ENCODE measurements at regions not wholly inside any gene's neighbourhood (a gene's known extent, or its start where the extent isn't known, plus 50 kb on each side); places are given as distances from the start of the nearest gene placed in this dataset.

DNA sequence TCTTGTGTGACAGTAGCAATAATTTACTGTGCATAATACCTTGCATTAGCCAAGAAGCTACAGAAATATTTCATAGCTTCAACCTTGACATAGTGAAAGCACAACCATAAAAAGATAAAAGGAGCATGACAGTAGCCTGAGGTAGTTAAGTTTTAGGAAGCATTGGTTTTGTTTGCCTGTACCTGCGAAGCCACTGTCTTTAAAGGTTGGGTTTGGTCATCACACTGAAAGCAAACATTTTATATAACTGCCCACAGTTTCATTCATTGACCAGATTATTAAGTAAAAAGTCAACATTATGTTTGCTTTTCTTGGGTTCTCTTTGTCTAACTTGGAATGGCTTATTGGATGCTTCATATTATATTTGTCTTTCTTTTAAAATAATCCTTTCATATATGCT lies 450.1 kb upstream of the IL12A start:
- Histone ChIP-seq H3K9me3 (ENCODE audit: control insufficient read depth, insufficient read depth, low read depth, low read length) (no peaks in the 10 kb centered on the region), H3K36me3 (ENCODE audit: control insufficient read depth, insufficient read depth, low read length) (no peaks in the 10 kb centered on the region), H3K9ac (ENCODE audit: insufficient read depth, low read length) (no peak overlapping the region), H4K20me1 (ENCODE audit: control insufficient read depth, extremely low read depth, insufficient read depth, low read length) (no peaks in the 10 kb centered on the region), H2AFZ (ENCODE audit: low read length) (no peak overlapping the region), H3K27me3 (ENCODE audit: control insufficient read depth, insufficient read depth, low read length) (no peaks in the 10 kb centered on the region), H3K4me1 (ENCODE audit: control insufficient read depth, extremely low read depth, insufficient read depth, low read length) (no peaks in the 10 kb centered on the region), H3K4me2 (ENCODE audit: extremely low read depth, insufficient read depth, low read length) (no peak overlapping the region), H3K27ac (ENCODE audit: insufficient read depth, low read length) (no peak overlapping the region), H3K79me2 (ENCODE audit: control insufficient read depth, insufficient read depth, low read length) (no peaks in the 10 kb centered on the region), H3K4me3 (replicated peaks in 1 of 4; ENCODE audit: control extremely low read depth in 1 of 4, insufficient read depth in 1 of 4, low read depth in 3 of 4, low read length in 4 of 4) (no peak overlapping the region)
- DNase-seq (ENCODE audit: low read depth in 2 of 2): no peak
- no peak for TF ChIP-seq EZH2 (IDR thresholded peaks at IDR 0.05; ENCODE audit: low read length, missing control alignments)
- TF ChIP-seq, protein P1, sequence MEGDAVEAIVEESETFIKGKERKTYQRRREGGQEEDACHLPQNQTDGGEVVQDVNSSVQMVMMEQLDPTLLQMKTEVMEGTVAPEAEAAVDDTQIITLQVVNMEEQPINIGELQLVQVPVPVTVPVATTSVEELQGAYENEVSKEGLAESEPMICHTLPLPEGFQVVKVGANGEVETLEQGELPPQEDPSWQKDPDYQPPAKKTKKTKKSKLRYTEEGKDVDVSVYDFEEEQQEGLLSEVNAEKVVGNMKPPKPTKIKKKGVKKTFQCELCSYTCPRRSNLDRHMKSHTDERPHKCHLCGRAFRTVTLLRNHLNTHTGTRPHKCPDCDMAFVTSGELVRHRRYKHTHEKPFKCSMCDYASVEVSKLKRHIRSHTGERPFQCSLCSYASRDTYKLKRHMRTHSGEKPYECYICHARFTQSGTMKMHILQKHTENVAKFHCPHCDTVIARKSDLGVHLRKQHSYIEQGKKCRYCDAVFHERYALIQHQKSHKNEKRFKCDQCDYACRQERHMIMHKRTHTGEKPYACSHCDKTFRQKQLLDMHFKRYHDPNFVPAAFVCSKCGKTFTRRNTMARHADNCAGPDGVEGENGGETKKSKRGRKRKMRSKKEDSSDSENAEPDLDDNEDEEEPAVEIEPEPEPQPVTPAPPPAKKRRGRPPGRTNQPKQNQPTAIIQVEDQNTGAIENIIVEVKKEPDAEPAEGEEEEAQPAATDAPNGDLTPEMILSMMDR (conservative IDR thresholded peaks at IDR 0.05 in 1 of 2, IDR thresholded peaks at IDR 0.05 in 1 of 2; ENCODE audit: low read depth in 1 of 2, low read length in 2 of 2): no peak

DNA sequence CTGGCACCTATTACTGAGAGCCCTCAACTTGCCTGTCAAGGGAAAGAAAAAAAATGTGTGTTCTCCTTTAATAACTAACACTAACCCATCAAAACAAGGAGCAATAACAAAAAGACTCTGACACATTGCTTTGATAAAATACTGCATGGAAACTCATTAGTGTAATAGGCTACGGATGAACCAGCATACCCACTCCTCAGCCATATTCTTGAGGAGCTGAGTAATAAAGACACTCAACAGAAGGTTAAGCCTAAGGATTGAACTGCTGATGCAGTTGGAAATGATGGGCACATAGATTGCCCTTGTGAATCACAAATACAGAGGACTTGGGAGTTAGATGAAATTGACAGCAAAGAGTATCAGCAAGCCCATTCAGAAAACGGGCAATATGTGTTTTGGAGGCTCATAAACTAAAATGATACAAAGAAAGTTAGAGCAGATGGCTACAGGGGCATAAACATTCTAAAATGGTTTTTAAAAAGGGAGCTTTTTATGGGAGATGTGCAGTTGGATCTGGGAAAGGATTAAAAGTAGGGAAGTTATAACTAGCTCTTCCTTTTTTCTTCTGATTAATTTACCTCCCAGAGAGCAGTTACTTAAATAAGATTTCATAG lies 447.6 kb upstream of the IL12A start:
- no peaks in the 10 kb centered on the region for H3K4me1 ChIP-seq (ENCODE audit: control insufficient read depth, extremely low read depth, insufficient read depth, low read length)
- no peaks in the 10 kb centered on the region for H3K36me3 ChIP-seq (ENCODE audit: control insufficient read depth, insufficient read depth, low read length)
- no peak for DNase-seq (ENCODE audit: low read depth in 2 of 2)
- no peaks in the 10 kb centered on the region for H3K9me3 ChIP-seq (ENCODE audit: control insufficient read depth, insufficient read depth, low read depth, low read length)
- H3K4me3 ChIP-seq (replicated peaks in 1 of 4; ENCODE audit: control extremely low read depth in 1 of 4, insufficient read depth in 1 of 4, low read depth in 3 of 4, low read length in 4 of 4): no peak overlapping the region
- no peaks in the 10 kb centered on the region for H4K20me1 ChIP-seq (ENCODE audit: control insufficient read depth, extremely low read depth, insufficient read depth, low read length)
- no peak overlapping the region for H3K4me2 ChIP-seq (ENCODE audit: extremely low read depth, insufficient read depth, low read length)
- H2AFZ ChIP-seq (ENCODE audit: low read length): no peak overlapping the region
- no peaks in the 10 kb centered on the region for H3K27me3 ChIP-seq (ENCODE audit: control insufficient read depth, insufficient read depth, low read length)
- TF ChIP-seq, protein P1 (conservative IDR thresholded peaks at IDR 0.05 in 1 of 2, IDR thresholded peaks at IDR 0.05 in 1 of 2; ENCODE audit: low read depth in 1 of 2, low read length in 2 of 2): no peak
- TF ChIP-seq EZH2 (IDR thresholded peaks at IDR 0.05; ENCODE audit: low read length, missing control alignments): no peak
- no peak overlapping the region for H3K27ac ChIP-seq (ENCODE audit: insufficient read depth, low read length)
- no peak overlapping the region for H3K9ac ChIP-seq (ENCODE audit: insufficient read depth, low read length)
- no peaks in the 10 kb centered on the region for H3K79me2 ChIP-seq (ENCODE audit: control insufficient read depth, insufficient read depth, low read length)

DNA sequence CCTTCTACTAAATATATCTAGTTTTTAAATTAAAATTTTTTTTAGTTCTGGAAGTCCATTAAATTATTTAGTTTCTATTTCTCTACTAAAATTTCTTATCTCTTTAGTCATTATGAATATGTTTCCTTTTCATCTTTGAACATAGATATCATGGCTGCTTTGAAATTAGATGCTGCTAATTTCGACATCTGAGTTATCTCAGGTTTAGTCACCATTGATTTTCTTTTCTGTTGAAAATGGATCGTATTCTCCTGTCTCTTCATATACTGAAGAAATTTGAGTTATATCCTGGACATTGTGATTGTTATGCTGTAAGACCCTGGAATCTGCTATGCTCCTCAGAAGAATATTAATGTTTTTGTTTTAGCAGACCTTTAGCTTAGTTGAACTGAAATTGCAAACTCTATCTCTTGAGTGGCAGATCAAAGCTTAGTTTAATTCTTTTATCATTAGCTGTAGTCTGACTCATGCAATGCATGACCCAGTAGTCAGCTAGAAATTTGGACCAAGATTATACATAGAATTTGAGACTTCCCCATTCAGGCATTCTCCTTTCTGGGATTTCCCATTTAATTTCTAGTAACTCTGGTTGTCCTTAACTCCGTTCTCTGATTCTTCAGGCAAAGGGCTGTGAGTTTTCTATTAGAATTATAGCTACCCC lies 439.8 kb upstream of the IL12A start:
- Histone ChIP-seq H3K36me3 (ENCODE audit: control insufficient read depth, insufficient read depth, low read length) (no peaks in the 10 kb centered on the region), H3K9ac (ENCODE audit: insufficient read depth, low read length) (no peak overlapping the region), H4K20me1 (ENCODE audit: control insufficient read depth, extremely low read depth, insufficient read depth, low read length) (no peaks in the 10 kb centered on the region), H3K4me1 (ENCODE audit: control insufficient read depth, extremely low read depth, insufficient read depth, low read length) (no peaks in the 10 kb centered on the region), H3K79me2 (ENCODE audit: control insufficient read depth, insufficient read depth, low read length) (no peaks in the 10 kb centered on the region), H3K27me3 (ENCODE audit: control insufficient read depth, insufficient read depth, low read length) (no peaks in the 10 kb centered on the region), H3K9me3 (ENCODE audit: control insufficient read depth, insufficient read depth, low read depth, low read length) (no peaks in the 10 kb centered on the region), H2AFZ (ENCODE audit: low read length) (no peak overlapping the region), H3K27ac (ENCODE audit: insufficient read depth, low read length) (no peak overlapping the region), H3K4me3 (replicated peaks in 1 of 4; ENCODE audit: control extremely low read depth in 1 of 4, insufficient read depth in 1 of 4, low read depth in 3 of 4, low read length in 4 of 4) (no peak overlapping the region), H3K4me2 (ENCODE audit: extremely low read depth, insufficient read depth, low read length) (no peak overlapping the region)
- TF ChIP-seq, protein P1 (conservative IDR thresholded peaks at IDR 0.05 in 1 of 2, IDR thresholded peaks at IDR 0.05 in 1 of 2; ENCODE audit: low read depth in 1 of 2, low read length in 2 of 2): no peak
- no peak for TF ChIP-seq EZH2 (IDR thresholded peaks at IDR 0.05; ENCODE audit: low read length, missing control alignments)
- peak; percentile 46 to 84 for DNase-seq (ENCODE audit: low read depth in 2 of 2)
